Fibroblast of skin of scalp (primary cell): ENCODE measurements at regions not wholly inside any gene's neighbourhood (a gene's known extent, or its start where the extent isn't known, plus 50 kb on each side); places are given as distances from the start of the nearest gene placed in this dataset.
A peak's percentile ranks its signal among the peaks of the same experiment; 100 is the strongest.

Experiments used
- DNase-seq: peaks from one replicate; pipeline ENCODE4 v3.0.0-alpha.2; 2013

DNA sequence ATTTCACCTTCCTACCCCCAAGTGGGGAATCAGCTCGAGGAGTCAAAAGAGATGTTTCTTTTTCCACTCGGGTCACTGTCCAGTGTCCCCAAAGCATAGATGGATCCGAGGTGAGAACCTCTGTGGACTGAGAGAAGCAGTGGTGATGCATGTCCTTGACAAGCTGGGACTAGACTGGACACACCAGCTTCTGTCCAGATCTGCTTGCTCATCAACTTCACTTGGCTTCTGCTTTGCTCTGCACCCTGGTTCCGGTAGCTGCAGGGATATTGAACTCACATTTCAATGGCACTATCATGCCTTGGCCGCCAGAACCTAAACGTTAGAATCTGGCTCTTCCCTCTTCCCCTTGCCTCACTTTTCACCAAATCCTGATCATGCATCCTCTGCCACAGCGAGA lies 50.3 kb upstream of the CXCL12 start:
- no peak for DNase-seq

- no peak for DNase-seq
Observed at GRCh38 chr10:44436240-44436639, 51.3 kb upstream of the CXCL12 start.

GRCh38 chr10:44437840-44438511 lies 53.1 kb upstream of the CXCL12 start:
- DNase-seq = peak; percentile 54

DNA sequence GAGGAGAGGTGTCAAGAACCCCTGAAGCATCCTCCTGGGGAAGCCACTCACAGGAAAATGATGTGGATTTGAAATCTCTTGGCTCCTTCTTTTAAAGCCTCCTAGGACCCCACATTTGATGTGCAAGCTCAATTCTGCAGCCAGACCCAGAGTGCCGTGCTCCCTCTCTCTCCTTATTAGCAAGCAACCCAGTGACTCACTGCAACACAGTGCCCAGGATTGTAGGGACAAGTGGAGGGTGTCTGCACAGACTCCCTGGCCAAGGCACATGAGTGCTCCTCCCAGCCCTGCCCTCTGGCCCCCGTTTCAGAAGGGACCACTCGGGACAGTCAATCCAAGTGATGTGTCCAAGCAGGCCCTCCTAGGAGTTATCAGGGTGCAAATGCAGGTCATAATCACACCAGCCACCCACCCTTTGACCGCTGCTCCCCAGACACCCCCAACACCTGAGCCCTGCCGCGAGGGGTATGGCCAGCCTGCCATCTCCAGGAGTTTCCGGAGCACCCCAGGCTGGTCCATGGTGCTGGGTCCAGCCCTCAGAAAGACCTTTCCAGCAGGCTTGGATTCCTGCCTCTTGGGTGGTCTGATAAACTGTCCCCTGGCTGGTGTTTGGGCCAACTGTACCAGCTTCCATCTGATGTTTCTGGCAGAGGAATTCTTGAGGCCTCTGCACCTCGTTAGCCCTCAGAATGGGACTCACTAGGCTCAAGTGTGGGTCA lies 54.5 kb upstream of the CXCL12 start:
- DNase-seq = no peak

DNA sequence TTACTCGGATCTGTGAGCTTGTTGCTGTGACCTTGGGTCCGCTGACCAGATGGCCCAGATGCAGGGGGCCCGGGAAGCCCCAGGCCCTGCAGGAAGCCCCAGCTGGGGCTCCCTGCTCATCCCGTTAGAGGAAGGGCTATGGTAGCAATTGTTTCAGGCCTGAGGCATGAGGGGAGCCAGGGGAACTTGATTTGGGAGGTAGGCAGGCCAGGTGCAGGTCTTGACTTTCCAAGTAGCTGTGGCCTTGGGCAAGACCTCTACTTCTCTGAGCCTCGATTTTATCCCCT lies 55.0 kb upstream of the CXCL12 start:
- no peak for DNase-seq

DNA sequence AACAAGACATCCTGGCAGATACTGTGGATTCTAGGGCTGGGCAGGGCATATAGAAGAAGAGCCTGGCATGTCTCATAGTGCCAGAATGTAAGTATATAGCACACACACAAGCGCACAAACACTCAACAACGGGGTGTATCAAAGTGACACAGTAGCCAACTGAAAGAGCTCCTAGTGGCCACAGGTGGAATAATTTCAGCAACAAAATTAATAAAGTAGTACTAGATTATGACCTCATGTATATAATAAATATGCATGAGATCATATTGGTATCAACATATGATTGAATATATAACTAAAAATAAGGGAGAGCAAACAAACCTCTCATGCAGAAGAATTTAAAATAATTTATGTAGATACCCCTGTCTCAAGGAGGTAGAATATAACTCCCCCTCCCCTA lies 72.4 kb upstream of the CXCL12 start:
- no peak for DNase-seq

GRCh38 chr10:44458671-44459413 lies 73.9 kb upstream of the CXCL12 start:
- DNase-seq = no peak

- DNase-seq = no peak
Observed at GRCh38 chr10:44459671-44460070, 74.8 kb upstream of the CXCL12 start.

- DNase-seq = peak; percentile 44
Observed at GRCh38 chr10:44460416-44460815, 75.5 kb upstream of the CXCL12 start.

DNA sequence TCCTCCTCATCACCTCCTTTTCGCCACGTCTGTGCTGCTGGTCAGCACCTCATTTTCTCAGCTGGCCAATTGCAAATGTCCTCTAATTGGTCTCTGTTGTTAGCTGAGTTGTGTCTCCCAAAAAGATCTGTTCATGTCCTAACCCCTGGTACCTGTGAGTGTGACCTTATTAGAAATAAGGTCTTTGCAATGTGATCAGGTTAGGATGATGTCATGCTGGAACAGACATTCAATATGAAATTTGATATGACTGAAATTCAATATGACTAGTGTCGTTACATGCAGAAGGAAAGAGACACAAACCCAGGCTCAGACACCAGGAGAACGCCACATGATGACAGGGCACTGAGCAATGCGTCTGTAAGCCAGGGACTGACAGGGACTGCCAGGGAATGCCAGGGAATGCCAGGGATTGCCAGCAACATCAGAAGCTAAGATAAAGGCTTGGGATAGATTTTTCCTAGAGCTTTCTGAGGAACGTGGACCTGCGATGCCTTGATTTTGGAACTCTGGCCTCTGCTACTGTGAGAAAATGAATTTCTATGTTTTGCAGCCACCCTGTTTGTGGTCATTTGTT lies 77.5 kb upstream of the CXCL12 start:
- peak; percentile 30 for DNase-seq

- peak; percentile 34 for DNase-seq
Observed at GRCh38 chr10:44463511-44464121, 78.7 kb upstream of the CXCL12 start.

DNA sequence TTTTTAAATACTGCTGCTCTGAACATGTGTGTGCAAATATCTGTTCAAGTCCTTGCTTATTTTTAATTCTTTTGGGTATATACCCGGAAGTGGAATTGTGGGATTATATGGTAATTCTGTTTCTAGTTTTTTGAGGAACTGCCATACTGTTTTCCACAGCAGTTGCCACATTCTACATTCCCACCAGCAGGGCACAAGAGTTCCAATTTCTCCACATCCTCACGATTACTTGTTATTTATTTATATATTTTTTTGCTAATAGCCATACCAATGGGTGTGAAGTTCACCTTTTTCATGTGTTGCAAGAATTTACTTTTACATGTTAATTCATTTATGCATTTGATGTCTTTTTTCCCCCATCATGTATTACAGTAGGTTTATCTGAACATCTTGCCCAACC lies 79.6 kb upstream of the CXCL12 start:
- no peak for DNase-seq

DNA sequence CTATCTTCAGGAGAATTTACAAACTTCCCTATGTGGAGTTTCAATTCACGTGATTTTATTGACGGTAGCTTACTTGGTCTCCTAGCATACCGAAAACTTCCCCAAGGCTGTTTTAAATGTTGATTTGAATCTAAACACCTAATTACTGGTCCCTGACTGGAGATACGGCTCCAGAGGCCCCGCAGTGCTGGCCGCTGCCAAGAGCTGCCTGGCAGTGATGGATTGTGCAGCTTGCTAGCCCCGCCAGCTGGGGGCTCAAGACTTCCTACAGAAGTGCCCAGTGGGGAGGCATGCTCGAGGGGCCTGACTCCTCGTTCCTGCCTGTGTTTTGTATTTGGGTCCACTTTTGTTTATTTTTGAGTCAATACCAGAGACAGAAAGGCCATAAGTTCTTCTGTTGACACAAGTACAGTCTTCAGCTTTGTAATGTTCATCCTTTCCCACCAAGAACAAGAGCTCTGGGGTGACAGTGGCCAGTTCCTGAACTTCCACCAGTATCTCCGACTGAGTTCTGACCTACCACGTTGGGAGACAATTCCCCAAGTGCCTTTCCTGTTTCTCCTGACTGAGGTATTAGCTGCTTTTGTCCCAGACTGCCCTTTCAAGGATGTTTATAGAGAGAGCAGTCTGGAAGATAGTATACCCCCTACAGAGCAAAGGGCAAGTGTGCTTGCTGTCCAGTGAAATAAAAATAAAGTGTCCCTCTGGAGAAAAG lies 80.7 kb upstream of the CXCL12 start:
- no peak for DNase-seq

DNA sequence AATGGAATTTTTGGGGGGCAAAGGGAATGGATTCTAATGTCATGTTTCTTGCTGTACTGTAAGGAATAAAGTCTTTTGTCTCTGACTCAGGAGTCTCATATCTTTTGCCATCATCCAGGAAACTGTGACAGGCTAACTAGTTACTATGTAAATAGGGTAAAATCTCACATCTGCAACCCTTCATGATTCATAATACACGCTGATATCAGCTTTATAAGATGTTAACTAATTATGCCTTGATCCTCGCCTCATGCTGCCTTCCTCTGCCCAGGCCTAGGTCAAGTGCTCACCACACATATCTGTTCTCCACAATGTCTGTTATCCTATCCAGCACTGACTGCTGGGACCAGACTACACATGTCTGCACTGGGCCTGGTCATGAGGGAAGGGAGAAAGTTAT lies 81.3 kb upstream of the CXCL12 start:
- DNase-seq = peak; percentile 39

GRCh38 chr10:44467090-44467489 lies 82.2 kb upstream of the CXCL12 start:
- DNase-seq = no peak

DNA sequence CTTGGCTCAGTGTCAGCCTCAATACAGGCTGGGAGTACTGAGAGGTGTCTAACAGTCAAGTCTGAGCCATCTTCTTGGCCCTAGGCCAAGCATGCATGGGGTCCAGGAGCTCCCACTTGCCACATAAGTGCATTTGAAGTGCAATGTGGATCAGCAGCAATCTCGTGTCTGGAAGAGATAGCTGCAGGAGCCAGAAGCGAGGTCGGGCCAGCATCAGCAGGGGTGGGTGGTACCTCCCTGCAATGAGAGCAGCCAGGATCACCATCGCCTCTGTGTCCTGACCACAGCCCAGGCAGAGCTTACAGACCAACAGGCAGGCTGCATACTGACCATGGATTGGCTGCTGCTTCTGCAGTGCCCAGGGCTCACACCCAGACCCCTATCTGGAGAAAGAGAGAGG lies 83.0 kb upstream of the CXCL12 start:
- DNase-seq = no peak

- DNase-seq = no peak
Observed at GRCh38 chr10:44468525-44468924, 83.6 kb upstream of the CXCL12 start.

DNA sequence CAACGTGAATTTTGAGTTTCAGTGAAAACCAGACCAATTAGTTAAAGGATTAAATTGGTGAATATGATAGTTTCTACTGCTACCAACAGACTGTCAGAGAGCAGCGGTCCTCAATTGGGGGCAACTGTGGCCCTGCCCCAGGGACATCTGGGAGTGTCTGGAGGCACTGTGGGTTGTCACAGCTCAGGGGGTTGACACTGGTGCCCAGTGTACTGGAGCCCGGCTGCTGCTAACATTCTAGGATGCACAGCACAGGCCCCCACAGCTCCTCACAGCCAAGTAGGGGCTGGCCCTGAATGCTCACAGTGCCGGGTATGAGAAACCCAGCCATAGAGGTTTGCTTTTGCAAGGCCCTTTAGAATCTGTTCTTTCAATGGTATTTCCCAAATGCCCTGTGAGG lies 84.1 kb upstream of the CXCL12 start:
- DNase-seq = no peak

DNA sequence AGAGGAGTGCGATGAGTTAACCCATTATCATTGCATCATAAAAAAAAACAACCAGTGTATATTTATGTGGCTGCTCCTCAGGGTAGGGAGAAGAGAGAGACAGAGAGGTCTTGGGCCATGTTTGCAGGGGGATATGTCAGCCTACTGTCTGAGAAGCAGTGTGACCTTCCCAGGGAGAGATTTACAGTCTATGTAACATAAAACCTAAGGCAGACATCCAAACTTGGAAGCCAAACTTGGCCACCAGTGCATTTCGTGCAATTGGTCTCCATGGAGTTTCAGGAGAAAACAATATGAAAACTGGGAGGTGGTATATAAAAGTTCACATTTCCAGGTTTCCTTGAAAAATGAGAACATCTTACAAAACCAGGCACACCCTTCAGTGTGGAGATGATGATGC lies 85.9 kb upstream of the CXCL12 start:
- peak; percentile 40 for DNase-seq

DNA sequence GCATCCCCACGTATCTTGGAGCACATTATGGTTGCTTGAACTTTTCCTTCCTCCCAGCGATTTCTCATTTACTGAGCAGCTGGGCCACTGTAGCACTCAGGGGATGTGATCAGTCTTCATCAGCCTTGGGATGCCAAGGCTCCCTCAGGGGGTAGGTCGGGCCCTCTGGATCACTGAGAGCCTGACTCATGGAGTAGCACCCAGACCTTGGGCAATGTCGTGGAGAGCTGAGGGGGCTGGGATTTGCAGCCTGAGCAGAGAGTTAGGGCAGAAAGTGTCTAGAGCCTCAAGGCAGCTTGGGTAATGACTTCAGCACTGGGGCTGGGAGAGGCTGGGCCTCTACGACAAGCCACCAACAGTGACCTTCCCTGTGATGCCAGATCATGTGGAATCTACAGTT lies 86.5 kb upstream of the CXCL12 start:
- peak; percentile 27 for DNase-seq

GRCh38 chr10:44473146-44473545 lies 88.2 kb upstream of the CXCL12 start:
- DNase-seq = no peak

- no peak for DNase-seq
Observed at GRCh38 chr10:44476409-44477045, 91.6 kb upstream of the CXCL12 start.
